HG02884 (cell line): ENCODE measurements at regions not wholly inside any gene's neighbourhood (a gene's known extent, or its start where the extent isn't known, plus 50 kb on each side); places are given as distances from the start of the nearest gene placed in this dataset.

ENCODE experiments used
- ATAC-seq: cut with Tn5 transposase; IDR thresholded peaks from one replicate; pipeline ENCODE4 v1.9.1; 2021; ENCODE audit warnings: mild to moderate bottlenecking, moderate library complexity; ENCODE audit not compliant: unreplicated experiment

DNA sequence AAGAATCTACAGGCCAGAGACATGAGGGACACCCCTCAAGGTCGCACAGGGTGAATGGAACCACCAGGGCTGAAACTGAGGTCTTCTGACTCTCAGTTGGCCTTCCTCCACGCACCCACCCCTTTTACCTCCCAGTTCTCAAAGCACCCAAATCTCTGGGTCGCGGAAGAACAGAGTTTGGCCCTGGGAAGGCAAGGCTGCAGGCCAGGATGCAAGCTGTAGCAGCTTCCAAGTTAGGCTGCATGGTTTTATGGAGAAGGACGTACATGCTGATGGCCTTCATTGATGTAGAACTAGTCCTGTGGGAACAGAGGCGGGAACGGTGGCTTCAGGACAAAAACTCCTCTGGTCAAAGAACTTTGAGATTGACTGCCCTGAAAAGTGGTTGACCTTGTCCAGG is 143.5 kb upstream of the B3GAT1 start:
- no peak for ATAC-seq

DNA sequence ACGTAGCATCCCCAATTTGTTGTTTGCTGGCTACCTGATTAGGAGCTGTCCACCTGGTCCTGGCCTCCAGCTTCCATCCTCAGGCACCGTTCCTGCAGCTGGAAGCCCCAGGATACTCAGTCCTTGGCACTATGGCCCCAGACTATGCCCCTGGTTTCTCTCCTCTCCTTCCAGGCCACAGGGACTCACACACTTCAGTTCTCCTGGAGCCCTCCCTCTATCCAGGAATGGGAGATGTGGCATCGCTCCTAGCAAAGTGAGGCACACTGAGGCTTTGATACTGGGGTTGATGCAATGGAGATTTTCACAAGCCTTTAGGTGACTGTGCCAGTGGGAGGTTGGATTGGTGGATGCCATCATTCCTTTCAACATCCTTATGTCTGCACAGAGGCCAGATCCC is 142.8 kb upstream of the B3GAT1 start:
- no peak for ATAC-seq

DNA sequence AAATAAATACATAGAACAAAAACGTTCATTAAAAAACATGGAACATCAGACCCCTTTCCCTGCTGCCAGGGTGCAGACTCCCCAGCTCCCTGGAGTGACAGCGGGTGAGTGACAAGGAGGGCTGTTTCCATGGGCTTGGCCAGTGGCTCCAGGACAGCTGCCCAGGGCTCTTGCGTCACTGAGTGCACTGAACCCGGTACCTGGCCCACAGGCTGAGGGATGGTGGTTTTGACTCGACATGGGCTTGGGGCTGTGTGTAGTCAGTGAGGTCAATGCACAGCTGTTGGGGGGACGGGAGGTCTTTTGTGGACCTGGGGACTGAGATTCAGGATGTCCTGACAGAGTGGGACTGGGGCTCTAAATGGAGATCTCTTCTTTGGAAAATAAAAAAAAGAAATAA is 142.1 kb upstream of the B3GAT1 start:
- ATAC-seq: no peak

DNA sequence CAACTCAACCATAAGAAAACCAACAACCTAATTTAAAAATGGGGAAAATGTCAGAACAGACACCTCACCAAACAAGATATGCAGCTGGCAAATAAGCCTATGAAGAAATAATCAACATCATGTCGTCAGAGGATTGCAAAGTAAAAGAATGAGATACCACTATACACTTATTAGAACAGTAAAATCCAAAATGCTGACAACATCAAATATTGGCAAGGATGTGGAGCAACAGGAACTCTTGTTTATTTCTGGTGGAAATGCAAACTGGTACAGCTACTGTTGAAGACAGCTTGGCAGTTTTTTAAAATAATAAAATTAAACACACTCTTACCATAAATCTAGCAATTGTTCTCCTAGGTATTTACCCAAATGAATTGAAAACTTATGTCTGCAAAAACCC is 140.7 kb upstream of the B3GAT1 start:
- no peak for ATAC-seq

DNA sequence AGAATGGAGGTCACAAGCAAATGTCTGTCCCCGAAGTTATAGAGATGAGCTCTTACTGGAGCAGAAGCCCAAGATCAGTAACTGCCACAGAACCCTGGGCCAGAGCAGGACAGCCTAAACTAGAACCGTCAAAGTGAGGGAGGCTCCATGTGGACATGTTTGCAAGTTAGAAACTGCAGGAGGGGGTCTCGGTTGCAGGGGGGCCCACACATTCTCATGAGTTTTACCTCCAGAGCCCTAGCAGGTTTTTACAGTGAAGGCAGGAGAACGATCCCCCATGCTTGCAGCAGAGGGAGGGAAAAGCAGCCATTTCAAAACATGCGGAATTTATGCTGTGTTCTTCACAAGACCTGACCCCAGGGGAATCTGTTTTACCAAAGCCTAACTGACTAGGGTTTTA is 133.5 kb upstream of the B3GAT1 start:
- ATAC-seq: no peak

DNA sequence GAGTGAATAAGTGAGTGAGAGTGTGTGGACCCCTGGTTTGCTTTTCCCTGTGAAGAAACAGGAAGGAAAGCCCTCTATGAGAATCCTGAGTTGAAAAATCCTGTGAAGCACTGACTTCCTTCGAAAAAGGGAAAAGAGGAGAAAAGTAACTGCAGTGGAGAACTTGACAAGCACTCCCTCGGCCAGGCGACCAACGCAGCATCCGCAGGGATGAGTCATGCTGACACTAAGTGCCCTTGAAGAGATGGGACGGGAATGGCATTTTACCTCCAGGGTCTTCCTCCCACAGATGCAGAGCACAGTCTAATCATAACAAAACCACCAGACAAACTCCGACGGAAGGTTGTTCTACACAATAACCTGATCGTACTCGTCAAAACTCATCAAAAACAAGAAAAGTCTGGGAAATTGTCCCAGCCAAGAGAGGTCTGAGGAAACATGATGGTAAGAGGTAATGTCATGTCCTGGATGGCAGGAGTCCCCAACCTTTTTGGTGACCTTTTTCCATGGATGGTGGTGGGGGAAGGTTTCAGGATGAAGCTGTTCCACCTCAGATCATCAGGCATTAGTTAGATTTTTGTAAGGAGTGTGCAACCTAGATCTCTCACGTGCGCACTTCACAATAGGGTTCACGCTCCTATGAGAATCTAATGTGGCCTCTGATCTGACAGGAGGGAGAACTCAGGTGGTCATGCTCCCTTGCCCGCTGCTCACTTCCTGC is 132.2 kb upstream of the B3GAT1 start:
- ATAC-seq: no peak

DNA sequence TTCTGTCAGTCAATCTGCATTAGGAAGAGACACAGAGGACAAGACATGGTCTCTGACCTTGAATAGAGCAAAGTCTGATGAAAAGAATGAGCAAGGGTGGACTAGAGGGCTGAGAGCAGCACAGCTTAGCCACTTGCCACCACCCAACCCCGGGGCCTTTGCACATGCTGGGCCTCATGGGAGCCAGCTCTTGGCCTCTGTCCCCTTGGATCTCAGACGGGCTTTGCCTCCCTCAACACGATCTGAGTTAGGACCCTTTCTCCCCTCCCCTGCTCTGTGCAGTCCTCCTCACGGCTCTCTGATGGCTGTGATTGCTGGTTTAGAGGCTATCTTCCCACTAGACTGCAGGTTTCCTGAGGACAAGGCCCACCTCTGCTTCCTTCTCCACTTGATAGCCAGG is 131.6 kb upstream of the B3GAT1 start:
- ATAC-seq: no peak

DNA sequence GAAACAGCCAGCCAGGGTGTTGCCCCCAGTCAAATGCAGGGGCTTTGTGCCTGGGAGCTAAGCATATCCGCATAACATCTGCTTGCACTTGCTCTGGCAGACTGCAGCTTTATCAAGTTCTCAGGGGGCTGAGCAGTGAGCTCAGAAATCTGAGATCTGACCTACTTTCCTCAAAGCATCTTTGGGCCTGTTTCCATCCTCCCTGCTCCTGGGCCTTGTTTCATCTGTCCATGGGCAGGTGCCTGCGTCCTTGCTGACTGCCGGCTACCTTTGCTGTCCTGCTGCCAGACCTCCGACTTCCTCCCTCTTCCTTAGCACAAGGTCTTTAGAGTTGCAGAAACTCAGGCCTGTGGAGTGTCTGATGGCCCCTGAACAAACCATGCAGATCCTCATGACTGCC is 131.2 kb upstream of the B3GAT1 start:
- no peak for ATAC-seq

DNA sequence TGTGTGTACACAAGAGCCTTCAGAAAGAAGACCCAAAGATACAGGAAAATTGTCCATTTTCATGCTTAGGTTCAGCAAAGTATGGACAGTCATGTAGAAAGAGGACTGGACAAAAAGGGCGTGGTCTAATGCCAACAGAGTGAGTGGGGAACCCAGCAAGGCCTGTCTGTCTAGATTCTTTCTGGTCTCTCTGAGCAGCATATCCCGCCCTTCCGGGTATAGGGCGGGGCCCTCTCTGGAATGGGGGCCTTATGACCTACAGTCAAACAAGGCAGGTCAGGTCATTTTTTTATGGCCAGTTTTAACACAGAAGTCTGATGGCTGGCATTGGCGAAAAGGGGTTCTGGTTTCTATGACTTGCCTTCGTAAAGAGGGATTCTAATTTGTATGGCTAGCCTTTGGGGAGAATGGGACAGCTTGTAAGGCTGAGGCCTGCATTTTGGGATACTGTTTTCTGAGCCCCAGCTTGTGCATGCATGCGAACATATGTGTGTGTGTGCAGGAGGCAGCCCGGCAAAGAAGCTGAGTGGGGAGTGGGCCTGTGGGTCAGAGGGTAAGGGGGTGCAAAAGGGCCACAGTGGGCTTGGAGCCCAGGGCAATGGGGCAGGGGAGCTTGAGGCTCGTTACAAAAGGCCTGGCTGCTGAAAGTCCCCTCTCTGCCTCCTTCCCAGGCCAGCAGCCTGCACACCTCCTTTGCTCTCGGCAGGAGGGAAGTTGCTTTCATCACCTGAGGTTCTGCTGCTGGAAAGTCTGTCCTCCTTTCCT is 130.5 kb upstream of the B3GAT1 start:
- ATAC-seq: no peak

DNA sequence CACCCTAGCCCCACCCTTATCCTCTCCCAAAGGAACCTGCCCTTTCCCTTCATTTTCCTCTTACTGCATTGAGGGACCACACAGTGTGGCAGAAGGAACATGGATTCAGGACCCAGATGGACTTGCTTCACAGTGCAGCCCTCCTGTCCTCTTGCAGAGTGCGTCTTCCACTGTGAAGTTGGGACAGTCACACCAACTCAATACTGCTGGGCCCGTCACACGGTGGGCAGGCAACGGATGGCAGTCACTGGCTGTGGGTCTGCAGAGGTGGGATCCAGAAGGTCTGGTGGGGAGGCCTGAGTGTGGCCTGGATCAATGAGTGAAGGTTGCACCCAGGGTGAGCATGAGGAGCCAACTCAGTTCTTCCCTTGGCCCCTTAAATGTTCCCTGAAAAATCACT is 129.9 kb upstream of the B3GAT1 start:
- ATAC-seq: no peak

DNA sequence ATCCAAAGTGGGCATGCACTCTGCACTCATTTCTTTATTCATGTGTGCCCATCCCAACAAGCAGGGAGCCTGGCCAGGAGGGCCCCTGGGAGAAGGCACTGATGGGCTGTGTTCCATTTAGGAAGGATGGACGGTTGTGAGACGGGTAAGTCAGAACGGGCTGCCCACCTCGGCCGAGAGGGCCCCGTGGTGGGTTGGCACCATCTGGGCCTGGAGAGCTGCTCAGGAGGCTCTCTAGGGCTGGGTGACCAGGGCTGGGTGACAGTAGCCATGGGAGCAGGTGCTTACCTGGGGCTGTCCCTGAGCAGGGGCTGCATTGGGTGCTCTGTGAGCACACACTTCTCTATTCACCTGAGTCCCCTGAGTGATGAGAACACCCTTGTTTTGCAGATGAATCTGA is 129.3 kb upstream of the B3GAT1 start:
- no peak for ATAC-seq

DNA sequence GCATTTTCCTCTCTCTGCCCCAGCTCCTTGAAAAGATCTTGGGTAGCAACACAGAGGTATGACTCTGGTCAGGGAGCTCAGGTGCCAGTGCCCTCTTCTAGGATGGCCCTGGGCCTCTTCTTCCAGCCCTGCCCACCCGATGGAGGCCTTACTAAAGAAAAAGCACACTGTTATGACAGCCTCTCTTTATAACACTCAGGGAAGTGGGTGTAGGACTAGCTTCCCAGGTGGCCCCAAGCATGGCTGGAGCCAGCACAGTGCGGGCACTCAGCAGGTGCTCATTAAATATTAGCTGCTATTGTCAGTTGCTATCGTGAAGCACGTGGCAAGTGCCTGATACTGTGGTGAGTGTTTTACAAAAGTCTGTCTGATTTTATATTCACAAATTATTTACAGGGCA is 127.2 kb upstream of the B3GAT1 start:
- ATAC-seq: no peak

DNA sequence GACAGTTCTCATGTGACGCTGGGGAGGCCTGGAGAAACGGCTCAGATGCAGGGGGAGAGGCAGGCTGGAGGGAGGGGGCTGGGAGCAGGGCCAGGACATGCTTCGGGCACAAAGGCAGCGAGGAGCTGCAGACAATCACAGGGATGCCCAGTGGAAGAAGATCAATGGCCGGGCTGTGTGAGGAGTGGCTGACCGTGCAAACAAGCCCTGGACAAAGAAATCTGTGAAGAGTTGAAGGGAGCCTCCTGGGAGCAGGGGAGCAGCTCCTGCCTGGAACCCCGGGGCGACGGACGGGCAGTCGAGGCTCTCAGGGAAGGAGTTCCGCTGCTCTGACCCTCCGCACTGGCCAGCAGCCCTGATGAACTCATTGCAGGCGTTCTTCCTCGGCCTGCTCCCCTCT is 126.7 kb upstream of the B3GAT1 start:
- no peak for ATAC-seq

DNA sequence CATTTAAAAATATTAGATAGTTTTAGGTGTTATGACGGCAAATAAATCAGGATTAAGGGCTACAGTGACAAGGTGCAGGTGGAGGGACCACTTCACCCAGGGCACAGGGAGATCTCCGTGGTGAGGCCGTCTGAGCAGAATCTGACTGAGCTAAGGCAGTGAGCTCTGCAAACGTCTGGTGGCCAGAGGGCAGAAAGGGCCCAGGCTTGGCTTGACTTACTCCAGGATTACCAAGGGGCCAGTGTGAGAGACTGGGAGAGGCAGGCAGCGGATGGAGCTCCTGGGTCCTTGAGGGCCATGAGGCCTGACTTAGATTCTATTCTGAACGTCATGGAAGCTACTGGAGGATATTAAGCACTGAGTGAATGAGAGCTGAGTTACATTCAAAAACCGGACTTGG is 125.9 kb upstream of the B3GAT1 start:
- no peak for ATAC-seq

DNA sequence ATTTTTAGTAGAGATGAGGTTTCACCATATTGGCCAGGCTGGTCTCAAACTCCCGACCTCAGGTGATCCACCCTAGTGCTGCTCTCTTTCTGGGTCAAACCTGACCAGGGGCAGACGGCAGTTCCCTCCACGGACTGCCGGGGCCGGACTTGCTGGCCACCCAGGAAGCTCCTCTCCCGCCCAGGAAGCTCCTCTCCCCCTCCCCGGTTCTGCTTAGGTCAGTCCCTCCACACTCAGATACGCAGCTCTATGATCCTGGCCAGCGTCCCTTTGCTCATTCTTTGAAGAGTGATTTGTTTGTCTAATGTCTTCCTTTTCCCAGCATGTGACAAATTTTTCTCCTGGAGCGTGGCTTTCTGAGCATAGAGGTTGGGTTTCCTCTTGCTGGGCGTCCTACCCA is 125.3 kb upstream of the B3GAT1 start:
- ATAC-seq: no peak

DNA sequence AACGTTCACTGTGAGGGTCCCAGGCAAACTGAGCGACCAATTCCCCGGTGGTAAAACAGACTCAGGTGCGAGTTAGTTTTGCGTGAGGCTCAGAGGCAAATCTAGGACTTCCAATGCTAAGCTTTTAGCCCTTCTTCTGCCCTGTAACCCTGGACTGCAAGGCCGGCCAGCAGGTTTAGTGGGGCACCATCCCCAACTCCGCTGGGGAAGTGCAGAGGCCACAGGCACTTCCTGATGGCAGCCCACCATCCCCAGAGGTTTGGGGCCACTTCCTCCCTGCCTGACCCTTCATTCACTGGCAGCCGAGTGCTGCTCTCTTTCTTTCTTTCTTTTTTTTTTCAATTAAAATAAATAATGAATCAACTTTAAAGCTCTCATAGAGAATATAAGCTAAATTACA is 124.6 kb upstream of the B3GAT1 start:
- no peak for ATAC-seq

DNA sequence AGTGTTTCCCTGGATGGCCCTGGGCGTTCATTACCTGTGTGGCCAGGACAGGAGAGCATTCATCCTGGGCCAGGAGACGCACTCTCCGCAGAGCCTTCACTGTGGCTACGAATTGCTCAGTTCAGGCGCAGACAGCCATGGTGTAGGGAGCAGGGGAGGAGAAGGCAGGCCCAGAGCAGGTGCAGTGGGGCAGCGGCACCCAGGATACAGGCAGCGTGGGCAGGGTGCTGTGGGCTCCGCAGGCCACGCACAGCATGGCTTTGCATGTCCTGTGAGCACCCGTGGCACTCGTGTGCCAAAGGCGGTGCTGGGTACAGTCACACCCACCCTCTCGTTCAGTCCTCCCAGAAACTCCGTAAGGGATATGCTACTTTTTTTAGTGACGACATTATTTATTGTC is 124.2 kb upstream of the B3GAT1 start:
- no peak for ATAC-seq

DNA sequence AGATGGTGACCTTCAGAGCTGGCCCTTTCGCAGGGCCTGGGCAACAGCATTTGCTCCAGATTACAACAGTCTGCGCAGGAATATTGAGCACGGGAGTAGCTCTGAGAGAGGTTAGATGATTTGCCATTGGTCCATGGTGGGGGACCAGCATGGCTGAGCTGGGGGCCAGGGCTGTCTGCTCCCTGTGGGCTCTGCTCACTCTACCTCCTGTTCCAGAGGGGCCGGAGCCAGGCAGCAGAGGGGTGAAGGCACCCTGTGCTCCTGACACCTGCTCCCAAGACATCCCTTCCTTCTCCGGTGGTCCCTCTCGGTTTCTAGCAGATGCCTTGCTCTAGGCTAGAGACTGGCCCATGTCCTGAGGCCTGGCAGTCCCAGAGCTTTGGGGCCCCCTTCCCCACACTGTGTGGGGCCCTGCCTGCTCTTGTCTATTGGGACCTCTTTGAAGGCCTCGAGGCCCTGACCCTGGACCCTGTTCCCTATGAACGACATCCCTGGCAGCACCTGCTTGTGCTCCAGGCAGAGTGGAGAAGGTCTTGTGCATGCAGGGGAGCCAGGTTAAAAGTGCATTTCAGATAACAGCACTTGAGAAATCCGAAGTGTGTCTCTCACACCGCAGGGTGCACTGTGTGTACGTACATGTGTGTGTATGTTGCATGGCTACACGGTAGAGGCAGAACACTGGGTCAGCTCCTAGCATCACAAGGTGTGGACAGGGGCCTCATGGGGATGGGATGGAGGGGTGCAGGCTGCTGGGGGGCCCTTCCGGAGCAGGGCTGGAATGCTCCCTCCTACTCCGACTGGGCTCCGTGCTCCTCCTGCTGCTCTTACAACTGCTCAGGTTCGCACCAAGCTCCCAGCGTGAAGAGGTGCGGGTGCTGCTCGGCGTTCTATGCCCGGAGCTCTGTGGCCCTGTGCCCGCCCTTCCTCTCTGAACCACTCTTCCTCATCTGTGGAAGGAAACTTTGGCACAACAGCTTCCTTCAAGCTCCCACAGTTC is 123.3 kb upstream of the B3GAT1 start:
- ATAC-seq: no peak

DNA sequence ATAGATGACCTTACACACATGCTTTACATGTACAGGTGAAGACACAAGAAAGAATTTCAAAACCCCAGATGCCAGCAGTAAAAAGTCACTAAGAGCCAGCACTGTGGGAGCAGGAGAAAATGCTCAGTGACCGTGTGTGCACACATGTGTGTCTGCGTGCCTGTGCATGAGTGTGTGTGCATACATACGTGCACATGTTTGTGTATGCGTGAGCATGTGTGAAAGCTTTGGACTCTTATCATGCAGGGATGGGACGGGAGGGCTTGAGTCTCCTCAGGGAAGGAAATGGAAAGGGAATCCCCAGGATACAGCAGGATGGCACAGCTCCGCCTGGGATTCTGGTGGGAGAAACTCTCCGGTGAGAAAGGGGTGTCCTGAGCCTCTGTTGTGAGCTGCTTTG is 121.5 kb upstream of the B3GAT1 start:
- ATAC-seq: no peak

DNA sequence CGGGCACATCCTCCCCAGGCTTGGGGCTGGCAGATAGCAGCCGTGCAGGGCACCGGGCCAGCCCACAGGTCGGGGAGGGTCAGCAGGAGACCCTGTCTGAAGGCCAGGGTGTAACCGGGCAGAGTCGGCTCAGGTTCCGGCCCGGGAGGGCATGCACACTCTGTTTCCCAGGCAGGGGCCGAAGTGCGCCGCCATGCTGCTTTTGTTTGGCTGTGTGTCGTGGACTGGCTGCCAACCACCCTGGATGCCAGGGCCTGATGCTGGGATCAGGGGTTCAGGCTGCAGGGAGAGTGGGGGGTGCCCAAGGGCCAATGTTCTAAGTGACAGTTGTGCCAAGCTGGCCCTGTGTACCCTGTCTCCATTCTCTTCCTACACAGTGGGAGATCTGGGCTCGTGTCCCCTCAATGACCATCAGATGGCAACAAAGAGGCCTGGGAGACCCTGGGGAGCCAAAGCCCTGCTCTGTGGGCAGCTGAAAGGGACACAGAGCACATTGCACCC is 120.9 kb upstream of the B3GAT1 start:
- no peak for ATAC-seq
